Ascending aorta (tissue), 2 donors: ENCODE measurements at regions not wholly inside any gene's neighbourhood (a gene's known extent, or its start where the extent isn't known, plus 50 kb on each side); places are given as distances from the start of the nearest gene placed in this dataset.

Source experiments
- DNase-seq, 2 donors: peaks; one replicate each; pipeline ENCODE4 v3.0.0-alpha.2; 2019; ENCODE audit warnings: low spot score in 2 of 2
- H3K27ac ChIP-seq, 2 donors: fragments of 200-600 bp; sonication (generic); one replicate each; pipeline ENCODE4 v1.5.1; 2016 to 2017; ENCODE audit warnings: mild to moderate bottlenecking in 1 of 2
- H3K27me3 ChIP-seq: fragments of 200-600 bp; sonication (generic); one replicate; pipeline ENCODE4 v1.5.1; 2017
- H3K36me3 ChIP-seq, 2 donors: fragments of 200-600 bp; sonication (generic); one replicate each; pipeline ENCODE4 v1.5.1; 2016
- H3K4me1 ChIP-seq, 2 donors: fragments of 200-600 bp; sonication (generic); one replicate each; pipeline ENCODE4 v1.5.1; 2016 to 2017; ENCODE audit warnings: mild to moderate bottlenecking in 1 of 2
- H3K4me3 ChIP-seq, 2 donors: fragments of 200-600 bp; sonication (generic); one replicate each; pipeline ENCODE4 v1.5.1; 2016 to 2017; ENCODE audit warnings: mild to moderate bottlenecking in 1 of 2
- H3K9me3 ChIP-seq, 2 donors: fragments of 200-600 bp; sonication (generic); one replicate each; pipeline ENCODE4 v1.5.1; 2016
- intact Hi-C: fragments of 100-400 bp; cut with DNase I; formaldehyde crosslinking; loops from one replicate; pipeline ENCODE4 v1.15.1; 2023
- TF ChIP-seq, protein P1 (sequence below), 3 experiments: fragments of 200-600 bp in 2 of 3; fragments of 450-650 bp in 1 of 3; sonication (generic) in 2 of 3; IDR thresholded peaks; one replicate each; pipeline ENCODE4 v1.5.1; 2016 to 2019; ENCODE audit warnings: antibody characterized with exemption in 3 of 3, mild to moderate bottlenecking in 1 of 3, moderate library complexity in 1 of 3

DNA sequence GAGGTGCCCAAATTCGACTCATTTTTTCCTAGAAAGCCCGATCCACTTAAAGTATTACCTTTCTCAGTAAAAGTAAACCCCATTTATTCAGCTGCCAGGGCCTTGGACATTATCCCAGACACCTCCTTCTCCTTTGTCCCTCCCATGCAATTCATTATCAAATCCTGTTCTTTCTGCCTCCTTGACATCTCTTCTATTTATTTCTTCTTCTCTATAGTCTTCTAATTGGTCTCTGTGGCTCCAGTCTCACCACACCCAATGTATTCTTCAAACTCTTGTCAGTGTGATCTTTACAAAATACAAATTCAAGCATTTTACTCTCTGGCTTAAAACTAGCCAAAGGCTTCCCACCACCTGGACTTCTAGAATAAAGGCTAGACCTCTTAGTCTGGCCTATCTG is 120.3 kb downstream of the IL20RB start:
- intact Hi-C loops: no loop called here
- no peaks in the 10 kb centered on the region for H3K9me3 ChIP-seq
- DNase-seq: no peak
- no peak overlapping the region for H3K4me3 ChIP-seq
- no peaks in the 10 kb centered on the region for H3K4me1 ChIP-seq
- H3K27ac ChIP-seq: no peak overlapping the region
- H3K27me3 ChIP-seq: no peaks in the 10 kb centered on the region
- H3K36me3 ChIP-seq: no peaks in the 10 kb centered on the region
- TF ChIP-seq, protein P1, sequence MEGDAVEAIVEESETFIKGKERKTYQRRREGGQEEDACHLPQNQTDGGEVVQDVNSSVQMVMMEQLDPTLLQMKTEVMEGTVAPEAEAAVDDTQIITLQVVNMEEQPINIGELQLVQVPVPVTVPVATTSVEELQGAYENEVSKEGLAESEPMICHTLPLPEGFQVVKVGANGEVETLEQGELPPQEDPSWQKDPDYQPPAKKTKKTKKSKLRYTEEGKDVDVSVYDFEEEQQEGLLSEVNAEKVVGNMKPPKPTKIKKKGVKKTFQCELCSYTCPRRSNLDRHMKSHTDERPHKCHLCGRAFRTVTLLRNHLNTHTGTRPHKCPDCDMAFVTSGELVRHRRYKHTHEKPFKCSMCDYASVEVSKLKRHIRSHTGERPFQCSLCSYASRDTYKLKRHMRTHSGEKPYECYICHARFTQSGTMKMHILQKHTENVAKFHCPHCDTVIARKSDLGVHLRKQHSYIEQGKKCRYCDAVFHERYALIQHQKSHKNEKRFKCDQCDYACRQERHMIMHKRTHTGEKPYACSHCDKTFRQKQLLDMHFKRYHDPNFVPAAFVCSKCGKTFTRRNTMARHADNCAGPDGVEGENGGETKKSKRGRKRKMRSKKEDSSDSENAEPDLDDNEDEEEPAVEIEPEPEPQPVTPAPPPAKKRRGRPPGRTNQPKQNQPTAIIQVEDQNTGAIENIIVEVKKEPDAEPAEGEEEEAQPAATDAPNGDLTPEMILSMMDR (IDR thresholded peaks at IDR 0.05): no peak

DNA sequence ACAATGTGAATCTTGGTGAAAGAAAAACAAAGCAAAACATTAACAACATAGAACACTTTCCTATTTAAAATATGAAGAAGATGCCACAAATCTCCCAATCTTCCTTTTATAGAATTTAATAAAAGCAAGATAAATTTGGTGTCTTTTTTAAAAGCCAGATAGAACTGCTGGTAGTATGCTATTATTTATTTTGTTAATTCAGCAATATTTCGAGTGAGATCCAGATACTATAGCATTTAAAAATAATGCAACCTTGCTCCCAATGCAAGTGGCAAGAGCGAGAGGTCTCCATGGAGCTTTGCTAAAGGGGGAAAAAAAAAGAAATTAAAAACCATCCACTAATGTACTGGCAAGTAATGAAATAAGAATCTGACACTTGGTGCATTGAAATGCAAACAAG is 121.8 kb downstream of the IL20RB start:
- Histone ChIP-seq H3K9me3 (no peaks in the 10 kb centered on the region), H3K27me3 (no peaks in the 10 kb centered on the region), H3K27ac (no peak overlapping the region), H3K4me1 (no peaks in the 10 kb centered on the region), H3K36me3 (no peaks in the 10 kb centered on the region), H3K4me3 (no peak overlapping the region)
- TF ChIP-seq, protein P1 (IDR thresholded peaks at IDR 0.05): no peak
- intact Hi-C loops: no loop called here
- DNase-seq: no peak

DNA sequence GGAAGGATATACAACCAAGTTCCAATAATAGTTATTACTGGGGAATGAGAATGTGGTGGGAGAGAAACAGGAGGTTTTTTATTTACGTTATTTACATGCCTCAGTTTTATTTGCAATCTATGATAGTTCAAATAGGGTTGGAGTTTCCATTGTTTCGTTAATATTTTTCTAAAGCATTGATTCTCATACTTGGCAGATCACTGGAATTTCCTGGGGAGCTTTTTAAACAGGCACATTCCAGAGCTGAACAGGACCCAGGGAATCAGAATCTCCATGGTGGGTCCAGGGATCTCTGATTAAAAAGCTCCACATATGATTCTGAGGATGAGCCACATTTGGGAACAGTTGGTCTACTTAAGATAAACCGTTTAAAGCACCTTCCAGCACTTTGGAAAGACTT is 123.9 kb downstream of the IL20RB start:
- H3K27ac ChIP-seq: no peak overlapping the region
- intact Hi-C loops: no loop called here
- H3K9me3 ChIP-seq: no peaks in the 10 kb centered on the region
- H3K36me3 ChIP-seq: no peaks in the 10 kb centered on the region
- no peak overlapping the region for H3K4me3 ChIP-seq
- no peaks in the 10 kb centered on the region for H3K27me3 ChIP-seq
- TF ChIP-seq, protein P1 (IDR thresholded peaks at IDR 0.05): no peak
- no peaks in the 10 kb centered on the region for H3K4me1 ChIP-seq
- no peak for DNase-seq

DNA sequence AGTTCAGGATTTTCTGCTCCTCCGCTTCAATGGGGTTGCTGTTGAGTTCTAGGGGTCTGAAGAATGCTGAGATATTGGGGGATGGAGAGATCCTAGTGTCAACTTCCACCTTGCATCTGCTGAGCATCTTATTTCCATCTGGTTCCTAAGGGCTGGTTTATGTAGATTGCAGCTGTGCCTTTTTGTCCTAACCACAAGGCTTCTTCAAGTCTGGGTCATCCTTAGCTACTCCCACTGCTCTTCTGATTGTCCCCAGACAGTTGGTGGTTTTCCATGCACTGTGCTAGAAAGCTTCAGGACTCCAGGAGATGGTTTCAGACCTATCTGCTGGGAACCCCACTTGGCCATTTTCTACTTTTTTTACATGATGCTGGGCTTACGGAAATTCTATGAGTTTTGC is 125.0 kb downstream of the IL20RB start:
- Histone ChIP-seq H3K9me3 (no peaks in the 10 kb centered on the region), H3K36me3 (no peaks in the 10 kb centered on the region), H3K4me3 (no peak overlapping the region), H3K4me1 (no peaks in the 10 kb centered on the region), H3K27me3 (no peaks in the 10 kb centered on the region), H3K27ac (no peak overlapping the region)
- TF ChIP-seq, protein P1 (IDR thresholded peaks at IDR 0.05): no peak
- intact Hi-C loops: no loop called here
- no peak for DNase-seq

DNA sequence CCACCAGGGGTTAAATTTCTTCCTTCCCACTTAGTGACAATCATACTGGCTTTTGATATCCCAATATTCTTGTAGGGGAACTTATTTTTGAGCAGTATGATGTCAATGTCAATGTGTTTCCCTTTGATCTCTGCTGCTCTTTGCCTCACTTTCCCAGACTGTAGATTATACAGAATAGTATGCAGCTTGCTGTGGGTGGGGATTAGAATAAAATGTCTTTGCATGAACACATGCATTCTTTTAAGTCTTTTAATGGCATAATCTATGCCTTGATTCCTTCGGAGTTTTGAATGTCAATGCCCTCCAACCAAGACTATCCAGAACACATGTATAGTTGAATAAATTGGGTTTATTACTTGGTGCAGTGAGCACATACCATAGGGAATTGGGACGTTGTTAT is 125.5 kb downstream of the IL20RB start:
- DNase-seq: no peak
- TF ChIP-seq, protein P1 (IDR thresholded peaks at IDR 0.05): no peak
- no peak overlapping the region for H3K27ac ChIP-seq
- no peak overlapping the region for H3K4me3 ChIP-seq
- H3K4me1 ChIP-seq: no peaks in the 10 kb centered on the region
- H3K9me3 ChIP-seq: no peaks in the 10 kb centered on the region
- intact Hi-C loops: no loop called here
- H3K36me3 ChIP-seq: no peaks in the 10 kb centered on the region
- no peaks in the 10 kb centered on the region for H3K27me3 ChIP-seq

DNA sequence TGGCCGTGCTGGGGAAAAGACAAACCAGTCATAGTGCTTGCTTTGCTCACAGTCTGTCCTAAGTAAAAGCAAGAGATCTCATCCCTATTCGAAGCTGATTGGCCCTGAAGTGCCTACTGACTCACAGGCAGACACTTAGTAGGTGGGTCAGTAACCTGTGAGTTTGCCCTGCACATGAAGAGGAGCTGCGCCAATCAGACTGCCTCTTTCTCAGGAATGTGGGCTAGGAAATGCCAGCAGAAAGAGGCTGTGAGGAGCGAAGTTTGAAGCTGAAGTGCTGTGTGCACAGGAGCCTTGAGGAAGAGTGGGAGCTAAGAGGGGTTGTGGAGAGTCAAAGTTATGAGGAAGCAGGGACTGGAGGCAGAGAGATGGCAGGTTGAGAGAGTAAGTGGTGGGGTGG is 126.8 kb downstream of the IL20RB start:
- Histone ChIP-seq H3K27me3 (no peaks in the 10 kb centered on the region), H3K36me3 (no peaks in the 10 kb centered on the region), H3K27ac (no peak overlapping the region), H3K9me3 (no peaks in the 10 kb centered on the region), H3K4me1 (no peaks in the 10 kb centered on the region), H3K4me3 (no peak overlapping the region)
- intact Hi-C loops: no loop called here
- no peak for DNase-seq
- TF ChIP-seq, protein P1 (IDR thresholded peaks at IDR 0.05): no peak
